ENCODE measurements at regions not wholly inside any gene's neighbourhood (a gene's known extent, or its start where the extent isn't known, plus 50 kb on each side); places are given as distances from the start of the nearest gene placed in this dataset.

DNA sequence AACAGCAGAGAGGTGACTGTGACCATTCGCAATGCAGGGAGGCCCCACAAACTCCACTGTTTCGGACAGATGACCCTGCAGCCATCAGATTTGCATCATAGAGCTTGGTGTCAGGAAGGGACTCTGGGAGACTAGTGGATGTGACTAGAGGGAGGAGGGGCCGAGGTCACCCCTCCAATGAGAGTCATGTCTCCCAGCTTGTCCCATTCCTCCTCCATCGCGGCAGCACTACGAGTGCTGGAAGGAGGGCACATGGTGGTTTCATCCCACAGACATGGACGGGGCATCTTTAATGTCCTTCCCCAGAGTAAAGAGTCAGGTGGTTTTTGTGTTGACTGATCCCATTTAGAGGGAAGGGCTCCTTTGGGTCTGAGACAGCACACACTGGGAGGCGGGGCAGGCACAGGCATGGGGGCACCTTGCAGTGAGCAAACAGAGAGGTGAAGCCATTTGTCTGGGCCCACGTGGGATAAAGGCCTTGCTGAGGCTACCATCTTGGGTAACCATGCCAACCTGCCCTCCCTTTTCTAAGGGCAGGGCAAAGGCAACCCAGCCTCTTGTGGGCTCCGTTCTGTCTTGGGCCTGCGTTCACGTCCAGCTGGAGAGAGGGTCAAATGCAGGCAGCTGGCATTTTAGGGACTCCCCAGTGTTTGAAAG, 208.1 kb downstream of the ASB1 start:
- WGBS (ENCODE audit: missing lambda C conversion rate), result 82% methylated on average over 10 of the region's 12 CpGs
- H3K27ac ChIP-seq, result no peak overlapping the region
- TF ChIP-seq SMC3 (IDR thresholded peaks at IDR 0.05), result no peak
- TF ChIP-seq GATA3 (IDR thresholded peaks at IDR 0.05; ENCODE audit: borderline replicate concordance), result no peak
- TF ChIP-seq CBX8 (IDR thresholded peaks at IDR 0.05), result no peak
- no peak for TF ChIP-seq FOXS1 (CRISPR knock-in tag; IDR thresholded peaks at IDR 0.05)
- TF ChIP-seq HEYL (CRISPR knock-in tag; IDR thresholded peaks at IDR 0.05), result no peak
- no peak for TF ChIP-seq PBX3 (IDR thresholded peaks at IDR 0.05)
- TF ChIP-seq BCL3 (IDR thresholded peaks at IDR 0.05), result no peak
- TF ChIP-seq CHD2 (IDR thresholded peaks at IDR 0.05; ENCODE audit: low read length, partially characterized antibody), result no peak
- no peak for TF ChIP-seq NPAS2 (CRISPR knock-in tag; IDR thresholded peaks at IDR 0.05; ENCODE audit: borderline replicate concordance)
- TF ChIP-seq HMGXB4 (CRISPR knock-in tag; IDR thresholded peaks at IDR 0.05; ENCODE audit: borderline replicate concordance), result no peak
- no peak for TF ChIP-seq TP53 (CRISPR knock-in tag; IDR thresholded peaks at IDR 0.05)
- TF ChIP-seq BHLHE40 (IDR thresholded peaks at IDR 0.05; ENCODE audit: low read depth, low read length), result no peak
- TF ChIP-seq RFX5 (IDR thresholded peaks at IDR 0.05), result no peak
- TF ChIP-seq ZNF302 (CRISPR knock-in tag; IDR thresholded peaks at IDR 0.05), result no peak
- TF ChIP-seq ESRRA (IDR thresholded peaks at IDR 0.05; ENCODE audit: borderline replicate concordance, low read length), result no peak
- no peak for TF ChIP-seq REST (IDR thresholded peaks at IDR 0.05)
- no peak for TF ChIP-seq JUNB (IDR thresholded peaks at IDR 0.05)
- no peak for TF ChIP-seq KDM1A (IDR thresholded peaks at IDR 0.05; ENCODE audit: low read depth)
- DNase-seq (ENCODE audit: low read depth in 1 of 2, low spot score in 1 of 2) (no peak), ATAC-seq (no peak), FAIRE-seq (no peak)
- H3K4me1 ChIP-seq, result no peaks in the 10 kb centered on the region
- no peak overlapping the region for H3K4me3 ChIP-seq
- ChIA-PET CTCF (interaction anchor here (0.6 to 1.6 kb wide), 2 partner anchors 10 to 264 kb away, joined by 3 to 4 read pairs; no protein-coding TSS in a partner anchor), POLR2A (no interaction called here)
- H3K4me2 ChIP-seq, result no peak overlapping the region
- no peaks in the 10 kb centered on the region for H3K9me3 ChIP-seq

- Histone ChIP-seq H3K4me2 (no peak overlapping the region), H3K9me3 (no peaks in the 10 kb centered on the region), H3K4me3 (no peak overlapping the region), H3K27ac (no peak overlapping the region), H3K4me1 (no peaks in the 10 kb centered on the region)
- ATAC-seq, result no peak
- no peak for DNase-seq (ENCODE audit: low read depth in 1 of 2, low spot score in 1 of 2)
- ChIA-PET POLR2A (no interaction called here), CTCF (no interaction called here)
- FAIRE-seq, result no peak
- WGBS (ENCODE audit: missing lambda C conversion rate), result 89% methylated on average over 8 of the region's 8 CpGs
- TF ChIP-seq HOXB5 (CRISPR knock-in tag; IDR thresholded peaks at IDR 0.05) (no peak), ESRRA (IDR thresholded peaks at IDR 0.05; ENCODE audit: borderline replicate concordance, low read length) (no peak), ZC3H11A (IDR thresholded peaks at IDR 0.05) (no peak), ZFP36 (IDR thresholded peaks at IDR 0.05; ENCODE audit: borderline replicate concordance, partially characterized antibody) (no peak), REST (IDR thresholded peaks at IDR 0.05) (no peak), CBX2 (IDR thresholded peaks at IDR 0.05; ENCODE audit: borderline replicate concordance, low read depth) (no peak), CHD4 (IDR thresholded peaks at IDR 0.05; ENCODE audit: borderline replicate concordance) (no peak), HMGXB4 (CRISPR knock-in tag; IDR thresholded peaks at IDR 0.05; ENCODE audit: borderline replicate concordance) (no peak)
Observed at GRCh38 chr2:238635647-238636051, 208.9 kb downstream of the ASB1 start.

Data from A549 (cell line).